Fibroblast of pulmonary artery (primary cell): ENCODE measurements at regions not wholly inside any gene's neighbourhood (a gene's known extent, or its start where the extent isn't known, plus 50 kb on each side); places are given as distances from the start of the nearest gene placed in this dataset.

Experiments used
- DNase-seq: peaks from one replicate; pipeline ENCODE4 v3.0.0-alpha.2; 2010; ENCODE audit warnings: low read depth
- H3K4me3 ChIP-seq: replicated peaks from 2 replicates; pipeline ENCODE4 v1.5.1; 2011; ENCODE audit warnings: low read depth, mild to moderate bottlenecking, control low read depth, low read length, moderate library complexity
- TF ChIP-seq, protein P1 (sequence below): IDR thresholded peaks from 2 replicates; pipeline ENCODE4 v1.5.1; 2011; ENCODE audit warnings: mild to moderate bottlenecking, control low read depth, low read length, inconsistent platforms; ENCODE audit errors: missing control alignments

DNA sequence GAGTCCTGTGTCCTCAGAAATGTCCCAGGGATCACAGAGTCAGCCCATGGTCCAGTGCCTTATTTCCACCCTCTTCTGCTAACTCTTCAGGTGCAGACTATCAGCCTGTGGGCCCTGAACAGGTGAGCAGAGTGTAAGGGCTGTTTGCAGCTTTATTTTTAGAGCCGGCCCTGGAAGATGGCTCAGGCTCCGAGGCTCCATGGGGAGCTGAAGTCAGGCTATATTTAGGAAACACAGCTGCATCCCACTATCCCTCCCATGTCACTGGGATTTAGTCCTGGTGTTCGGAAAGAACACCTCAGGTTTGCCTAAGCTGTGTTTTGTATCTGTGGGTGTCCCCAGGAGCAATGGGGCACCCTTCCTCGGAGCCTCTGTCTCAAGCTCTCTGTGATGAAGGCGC, 126.9 kb downstream of the RPS24 start:
- TF ChIP-seq, protein P1, sequence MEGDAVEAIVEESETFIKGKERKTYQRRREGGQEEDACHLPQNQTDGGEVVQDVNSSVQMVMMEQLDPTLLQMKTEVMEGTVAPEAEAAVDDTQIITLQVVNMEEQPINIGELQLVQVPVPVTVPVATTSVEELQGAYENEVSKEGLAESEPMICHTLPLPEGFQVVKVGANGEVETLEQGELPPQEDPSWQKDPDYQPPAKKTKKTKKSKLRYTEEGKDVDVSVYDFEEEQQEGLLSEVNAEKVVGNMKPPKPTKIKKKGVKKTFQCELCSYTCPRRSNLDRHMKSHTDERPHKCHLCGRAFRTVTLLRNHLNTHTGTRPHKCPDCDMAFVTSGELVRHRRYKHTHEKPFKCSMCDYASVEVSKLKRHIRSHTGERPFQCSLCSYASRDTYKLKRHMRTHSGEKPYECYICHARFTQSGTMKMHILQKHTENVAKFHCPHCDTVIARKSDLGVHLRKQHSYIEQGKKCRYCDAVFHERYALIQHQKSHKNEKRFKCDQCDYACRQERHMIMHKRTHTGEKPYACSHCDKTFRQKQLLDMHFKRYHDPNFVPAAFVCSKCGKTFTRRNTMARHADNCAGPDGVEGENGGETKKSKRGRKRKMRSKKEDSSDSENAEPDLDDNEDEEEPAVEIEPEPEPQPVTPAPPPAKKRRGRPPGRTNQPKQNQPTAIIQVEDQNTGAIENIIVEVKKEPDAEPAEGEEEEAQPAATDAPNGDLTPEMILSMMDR: no peak
- no peak overlapping the region for H3K4me3 ChIP-seq
- no peak for DNase-seq

DNA sequence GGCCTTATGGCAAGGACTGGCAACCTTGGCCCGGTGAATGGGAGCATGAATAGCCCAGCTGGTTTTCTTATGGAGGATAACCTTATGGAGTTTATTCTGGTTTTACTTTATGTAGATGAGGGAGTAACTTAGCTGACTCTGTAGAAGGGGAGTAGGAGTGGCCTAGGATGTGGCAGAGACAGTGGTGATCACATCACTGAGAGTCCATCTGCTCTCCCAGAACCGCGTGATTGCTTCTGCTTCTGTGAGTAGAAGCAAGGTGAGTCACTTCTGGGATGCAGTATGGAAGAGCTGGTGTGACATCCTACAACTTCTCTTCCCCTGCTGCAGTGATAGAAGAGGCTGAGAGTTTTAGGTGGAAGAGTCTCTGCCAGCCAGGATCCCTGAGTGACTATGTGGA, 129.2 kb downstream of the RPS24 start:
- no peak overlapping the region for H3K4me3 ChIP-seq
- TF ChIP-seq, protein P1: no peak
- no peak for DNase-seq

DNA sequence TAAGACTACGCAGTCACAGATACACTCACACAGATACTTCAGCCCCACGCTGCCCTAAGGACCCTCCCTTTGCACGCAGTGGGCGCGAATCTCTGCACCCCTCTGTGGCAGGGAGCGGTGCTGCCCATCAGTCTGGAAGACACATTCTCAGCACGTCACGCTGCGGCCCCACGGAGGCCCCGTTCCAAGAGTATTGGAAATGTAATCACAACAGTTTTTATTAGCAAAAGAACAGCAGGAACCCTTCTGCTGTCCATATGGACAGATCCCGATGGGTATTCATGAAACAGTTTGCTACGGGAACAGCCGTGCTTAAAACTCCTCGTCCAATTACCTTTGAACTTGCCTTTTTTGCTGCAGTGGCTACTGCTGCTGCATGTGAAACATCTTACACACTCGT, 131.0 kb downstream of the RPS24 start:
- no peak overlapping the region for H3K4me3 ChIP-seq
- no peak for DNase-seq
- TF ChIP-seq, protein P1: no peak

DNA sequence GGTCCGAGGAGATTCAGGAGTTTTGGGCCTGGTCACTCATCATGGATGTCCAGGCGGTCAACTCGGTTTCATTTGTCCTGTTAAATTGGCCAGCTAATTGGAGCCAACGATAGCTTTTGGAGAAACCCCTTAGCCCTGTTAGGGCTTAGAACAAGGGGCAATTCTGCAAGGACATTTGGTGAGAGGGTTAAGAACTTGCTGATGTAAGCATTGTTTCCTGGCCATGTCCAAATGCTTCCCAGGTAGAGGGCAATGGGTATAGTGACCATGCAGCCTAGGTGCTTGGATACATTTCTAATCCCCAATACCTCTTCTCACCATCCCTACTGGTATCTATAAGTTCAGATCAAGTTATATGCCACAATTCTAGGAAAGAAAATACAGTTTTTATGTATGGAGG, 131.5 kb downstream of the RPS24 start:
- no peak overlapping the region for H3K4me3 ChIP-seq
- TF ChIP-seq, protein P1: no peak

DNA sequence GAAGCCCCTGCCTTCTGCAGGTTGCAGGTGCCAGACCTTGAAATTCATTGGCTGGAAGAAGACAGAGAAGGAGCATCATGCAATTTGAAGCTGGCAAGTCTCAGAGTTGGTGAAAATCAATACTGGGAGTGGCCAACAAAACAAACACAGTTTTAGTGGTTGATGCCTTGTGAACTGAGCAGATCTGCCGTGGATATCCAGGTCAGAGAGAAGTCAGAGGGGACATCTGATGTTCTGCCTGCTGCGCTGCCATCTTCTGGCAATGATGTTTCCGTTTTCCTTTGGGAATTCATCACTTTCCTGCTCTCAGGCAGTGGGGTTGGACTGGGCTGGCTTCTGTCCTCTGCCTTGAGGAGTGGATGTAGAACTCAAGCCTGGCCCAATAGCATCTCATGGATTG, 132.0 kb downstream of the RPS24 start:
- no peak for DNase-seq
- H3K4me3 ChIP-seq: no peak overlapping the region
- TF ChIP-seq, protein P1: no peak

More for the DNA sequence above, 131.5 kb downstream of the RPS24 start:
- DNase-seq: no peak

DNA sequence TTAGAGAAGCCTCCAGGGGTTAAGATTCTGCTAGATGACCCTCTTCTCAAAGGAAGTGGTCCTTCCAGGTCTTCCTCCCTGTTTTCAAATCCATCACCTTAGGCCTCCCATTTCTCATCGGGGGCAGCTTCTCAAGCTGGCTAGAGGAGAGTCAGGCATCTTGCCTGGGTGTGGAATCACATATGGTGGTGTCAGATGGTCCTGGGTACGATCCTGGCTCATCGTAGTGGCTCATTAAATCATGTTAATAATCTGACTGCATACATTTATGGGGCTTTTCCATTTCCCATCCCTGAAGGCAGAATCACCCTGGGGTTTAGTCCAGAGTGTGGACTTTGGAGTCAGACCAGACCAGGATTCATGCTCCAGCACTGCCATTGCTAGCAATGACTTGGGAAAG, 132.6 kb downstream of the RPS24 start:
- H3K4me3 ChIP-seq: no peak overlapping the region
- no peak for DNase-seq
- TF ChIP-seq, protein P1: no peak

DNA sequence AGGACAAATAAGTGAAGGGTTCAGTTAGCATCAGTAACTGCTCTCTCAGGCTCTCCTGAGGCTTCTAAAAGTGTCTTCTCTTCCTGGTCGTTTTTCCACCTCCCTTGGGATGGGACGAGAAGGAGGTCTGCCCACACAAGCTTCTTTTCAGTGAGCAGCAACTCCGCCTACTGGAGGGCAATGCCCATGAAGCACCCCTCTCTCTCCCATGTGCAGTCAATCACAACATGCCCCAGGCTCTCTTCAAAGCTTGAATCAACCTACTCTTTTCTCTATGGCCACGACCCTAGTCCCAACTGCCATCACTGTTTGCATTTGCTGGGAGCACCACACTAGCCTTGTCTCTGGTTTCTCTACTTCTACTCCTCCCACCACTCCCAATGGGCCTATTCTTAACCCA, 135.6 kb downstream of the RPS24 start:
- no peak overlapping the region for H3K4me3 ChIP-seq
- no peak for DNase-seq
- TF ChIP-seq, protein P1: no peak
